Transverse colon (tissue), 4 donors: ENCODE measurements at regions not wholly inside any gene's neighbourhood (a gene's known extent, or its start where the extent isn't known, plus 50 kb on each side); places are given as distances from the start of the nearest gene placed in this dataset.

Source experiments
- DNase-seq: peaks from one replicate; pipeline ENCODE4 v3.0.0-alpha.2; 2019
- H3K27ac ChIP-seq, 4 donors: fragments of 200-600 bp; sonication (generic); 2 replicates each; pipeline ENCODE4 v1.5.1; 2016 to 2018; ENCODE audit warnings: inconsistent platforms in 4 of 4
- H3K27me3 ChIP-seq: fragments of 200-600 bp; sonication (generic); 2 replicates; pipeline ENCODE4 v1.5.1; 2017; ENCODE audit warnings: inconsistent platforms
- H3K36me3 ChIP-seq, 4 donors: fragments of 200-600 bp; sonication (generic); 2 replicates each; pipeline ENCODE4 v1.5.1; 2017 to 2019; ENCODE audit warnings: inconsistent platforms in 4 of 4
- H3K4me1 ChIP-seq, 4 donors: fragments of 200-600 bp; sonication (generic); 2 replicates each; pipeline ENCODE4 v1.5.1; 2017 to 2020; ENCODE audit warnings: inconsistent platforms in 4 of 4
- H3K4me3 ChIP-seq, 4 donors: fragments of 200-600 bp; sonication (generic); 1 replicate in 1 of 4; 2 replicates in 3 of 4; pipeline versions ENCODE4 v1.5.1 to v1.6.1; 2017 to 2019; ENCODE audit warnings: inconsistent platforms in 4 of 4
- H3K9me3 ChIP-seq, 2 donors: fragments of 200-600 bp; sonication (generic); 2 replicates each; pipeline ENCODE4 v1.5.1; 2017 to 2019; ENCODE audit warnings: inconsistent platforms in 2 of 2
- CTCF ChIP-seq, 5 experiments: fragments of 200-600 bp in 3 of 5; fragments of 450-650 bp in 2 of 5; sonication (generic) in 3 of 5; IDR thresholded peaks; 1 replicate in 2 of 5; 2 replicates in 3 of 5; pipeline ENCODE4 v1.5.1; 2016 to 2017; ENCODE audit warnings: antibody characterized with exemption in 5 of 5, inconsistent platforms in 3 of 5, mild to moderate bottlenecking in 2 of 5, moderate library complexity in 1 of 5
- EP300 ChIP-seq: sonication (generic); formaldehyde crosslinking; IDR thresholded peaks from one replicate; pipeline ENCODE4 v1.6.1; 2017; ENCODE audit warnings: antibody characterized with exemption, low read depth
- POLR2A ChIP-seq: fragments of 450-650 bp; IDR thresholded peaks from one replicate; pipeline ENCODE4 v1.6.1; 2016; ENCODE audit warnings: antibody characterized with exemption, mild to moderate bottlenecking, moderate library complexity
- POLR2AphosphoS5 ChIP-seq, 3 donors: sonication (generic); formaldehyde crosslinking; IDR thresholded peaks; one replicate each; pipeline ENCODE4 v1.6.1; 2016; ENCODE audit warnings: antibody characterized with exemption in 3 of 3
- WGBS, 2 donors: methylation state at CpG; one replicate each; pipeline ENCODE4 v1.1.5; 2018; ENCODE audit warnings: low coverage in 1 of 2; 5-methylcytosine and 5-hydroxymethylcytosine counted together
- in situ Hi-C, 4 donors: fragments of 200-750 bp; cut with MboI; loops; one replicate each; pipeline versions ENCODE4 v1.15.0 to v1.15.1; 2017; ENCODE audit warnings: low sequenced_read_pairs in 3 of 4, low pct_ligation_motif_present in 1 of 4, low pct_unique_long_range_greater_than_20kb in 1 of 4
- intact Hi-C: fragments of 100-400 bp; cut with DNase I; formaldehyde crosslinking; loops from one replicate; pipeline ENCODE4 v1.15.1; 2023; ENCODE audit warnings: low total_unique reads

- TF ChIP-seq POLR2AphosphoS5 (IDR thresholded peaks at IDR 0.05) (no peak), EP300 (no peak), POLR2A (no peak), CTCF (IDR thresholded peaks at IDR 0.05) (no peak)
- H3K27me3 ChIP-seq, result no peaks in the 10 kb centered on the region
- no peaks in the 10 kb centered on the region for H3K4me1 ChIP-seq
- no peaks in the 10 kb centered on the region for H3K9me3 ChIP-seq
- no peaks in the 10 kb centered on the region for H3K36me3 ChIP-seq
- WGBS, 2 donors, result 50 to 64% methylated on average over 1 to 3 of the region's 3 CpGs
- intact Hi-C loops (no loop called here), in situ Hi-C loops (no loop called here)
- DNase-seq, result no peak
- no peak overlapping the region for H3K27ac ChIP-seq
- no peak overlapping the region for H3K4me3 ChIP-seq
Observed at GRCh38 chr6:114714836-114715507, 372.1 kb upstream of the HS3ST5 start.

GRCh38 chr6:114713690-114714089 lies 370.9 kb upstream of the HS3ST5 start:
- in situ Hi-C loops, result no loop called here
- TF ChIP-seq EP300 (no peak), POLR2A (no peak), CTCF (IDR thresholded peaks at IDR 0.05) (no peak), POLR2AphosphoS5 (IDR thresholded peaks at IDR 0.05) (no peak)
- Histone ChIP-seq H3K36me3 (no peaks in the 10 kb centered on the region), H3K27me3 (no peaks in the 10 kb centered on the region), H3K27ac (no peak overlapping the region), H3K4me3 (no peak overlapping the region), H3K4me1 (no peaks in the 10 kb centered on the region), H3K9me3 (no peaks in the 10 kb centered on the region)
- WGBS, 2 donors, result 55 to 60% methylated on average over 2 of the region's 2 CpGs
- intact Hi-C loops, result no loop called here
- DNase-seq, result no peak

- 84% methylated on average over 1 of the region's 1 CpG; no CpG with 5 or more reads in 1 of the 2 donors for WGBS, 2 donors
- DNase-seq, result no peak
- intact Hi-C loops, result no loop called here
- TF ChIP-seq EP300 (no peak), CTCF (IDR thresholded peaks at IDR 0.05) (no peak), POLR2A (no peak), POLR2AphosphoS5 (IDR thresholded peaks at IDR 0.05) (no peak)
- in situ Hi-C loops, result no loop called here
- Histone ChIP-seq H3K36me3 (no peaks in the 10 kb centered on the region), H3K27me3 (no peaks in the 10 kb centered on the region), H3K9me3 (no peaks in the 10 kb centered on the region), H3K4me1 (no peaks in the 10 kb centered on the region), H3K4me3 (no peak overlapping the region), H3K27ac (no peak overlapping the region)
Observed at GRCh38 chr6:114712129-114712662, 369.4 kb upstream of the HS3ST5 start.

GRCh38 chr6:114707081-114707620 lies 364.3 kb upstream of the HS3ST5 start:
- Histone ChIP-seq H3K4me3 (no peak overlapping the region), H3K27ac (no peak overlapping the region), H3K36me3 (no peaks in the 10 kb centered on the region), H3K27me3 (no peaks in the 10 kb centered on the region), H3K9me3 (no peaks in the 10 kb centered on the region), H3K4me1 (no peaks in the 10 kb centered on the region)
- no peak for DNase-seq
- intact Hi-C loops, result no loop called here
- no peak for TF ChIP-seq POLR2A
- TF ChIP-seq POLR2AphosphoS5 (IDR thresholded peaks at IDR 0.05), result no peak
- no peak for TF ChIP-seq CTCF (IDR thresholded peaks at IDR 0.05)
- TF ChIP-seq EP300, result no peak
- in situ Hi-C loops, result no loop called here
- WGBS, 2 donors, result 48 to 57% methylated on average over 5 of the region's 5 CpGs
